HepG2 (cell line): ENCODE measurements at regions not wholly inside any gene's neighbourhood (a gene's known extent, or its start where the extent isn't known, plus 50 kb on each side); places are given as distances from the start of the nearest gene placed in this dataset.

ENCODE experiments used
- FOSL2 ChIP-seq: sonication (generic); formaldehyde crosslinking; IDR thresholded peaks from 2 replicates; pipeline ENCODE4 v1.4.0; 2020; ENCODE audit warnings: missing genetic modification reagents
- FOXA3 ChIP-seq: IDR thresholded peaks from 2 replicates; pipeline ENCODE4 v1.6.1; 2016; ENCODE audit warnings: missing genetic modification reagents, missing compliant biosample characterization
- GATA4 ChIP-seq: sonication (generic); IDR thresholded peaks from 2 replicates; pipeline ENCODE4 v1.6.1; 2016; ENCODE audit warnings: antibody characterized with exemption, low read depth, borderline replicate concordance
- IKZF4 ChIP-seq: sonication (generic); formaldehyde crosslinking; IDR thresholded peaks from 2 replicates; pipeline ENCODE4 v1.5.1; 2020; ENCODE audit warnings: borderline replicate concordance, mild to moderate bottlenecking, low read depth, missing genetic modification reagents; ENCODE audit errors: not compliant biosample characterization
- IRF2 ChIP-seq: IDR thresholded peaks from 2 replicates; pipeline ENCODE4 v1.6.1; 2018; ENCODE audit warnings: missing genetic modification reagents, missing compliant biosample characterization
- KLF11 ChIP-seq: IDR thresholded peaks from 2 replicates; pipeline ENCODE4 v1.6.1; 2016; ENCODE audit warnings: missing compliant biosample characterization
- KMT2A ChIP-seq: sonication (generic); formaldehyde crosslinking; IDR thresholded peaks from 2 replicates; pipeline ENCODE4 v1.4.0; 2020; ENCODE audit warnings: missing genetic modification reagents
- MTA1 ChIP-seq: sonication (generic); formaldehyde crosslinking; IDR thresholded peaks from 2 replicates; pipeline ENCODE4 v1.4.0; 2020; ENCODE audit warnings: missing genetic modification reagents, mild to moderate bottlenecking, borderline replicate concordance
- MTA3 ChIP-seq: sonication (generic); formaldehyde crosslinking; IDR thresholded peaks from 2 replicates; pipeline ENCODE4 v1.4.0; 2020; ENCODE audit warnings: missing genetic modification reagents
- SETDB1 ChIP-seq: sonication (generic); formaldehyde crosslinking; IDR thresholded peaks from 2 replicates; pipeline ENCODE4 v1.5.1; 2020; ENCODE audit warnings: missing genetic modification reagents, mild to moderate bottlenecking, borderline replicate concordance
- SOX13 ChIP-seq, 3 experiments: fragments of 450-650 bp in 1 of 3; sonication (generic) in 1 of 3; formaldehyde crosslinking in 1 of 3; IDR thresholded peaks in 2 of 3; conservative IDR thresholded peaks in 1 of 3; 2 replicates each; pipeline versions ENCODE4 v1.5.0 to v1.6.1; 2016 to 2020; ENCODE audit warnings: antibody characterized with exemption in 1 of 3, mild to moderate bottlenecking in 1 of 3, missing compliant biosample characterization in 1 of 3, missing genetic modification reagents in 1 of 3, moderate library complexity in 1 of 3
- SSRP1 ChIP-seq: IDR thresholded peaks from 2 replicates; pipeline ENCODE4 v1.6.1; 2016; ENCODE audit warnings: control low read depth
- ZFP62 ChIP-seq: sonication (generic); formaldehyde crosslinking; IDR thresholded peaks from 2 replicates; pipeline ENCODE4 v1.4.0; 2020; ENCODE audit warnings: missing genetic modification reagents
- ZMYM4 ChIP-seq: sonication (generic); formaldehyde crosslinking; IDR thresholded peaks from 2 replicates; pipeline ENCODE4 v1.8.1; 2023; ENCODE audit warnings: mild to moderate bottlenecking, missing genetic modification reagents
- ZNF225 ChIP-seq: sonication (generic); formaldehyde crosslinking; IDR thresholded peaks from 2 replicates; pipeline ENCODE4 v1.4.0; 2020; ENCODE audit warnings: mild to moderate bottlenecking, missing genetic modification reagents
- ZNF260 ChIP-seq: sonication (generic); formaldehyde crosslinking; IDR thresholded peaks from 2 replicates; pipeline ENCODE4 v1.4.0; 2020; ENCODE audit warnings: missing genetic modification reagents, low read depth, mild to moderate bottlenecking, borderline replicate concordance
- ZNF605 ChIP-seq: sonication (generic); formaldehyde crosslinking; IDR thresholded peaks from 2 replicates; pipeline ENCODE4 v1.8.0; 2022; ENCODE audit warnings: mild to moderate bottlenecking, missing genetic modification reagents
- TF ChIP-seq, protein P1 (sequence below): IDR thresholded peaks from 2 replicates; pipeline ENCODE4 v1.6.1; 2012; ENCODE audit warnings: inconsistent platforms
- TF ChIP-seq, protein P2 (sequence below): sonication (generic); formaldehyde crosslinking; IDR thresholded peaks from 2 replicates; pipeline ENCODE4 v1.4.0; 2020; ENCODE audit warnings: mild to moderate bottlenecking, missing genetic modification reagents
- TF ChIP-seq, protein P3 (sequence below): fragments of 450-650 bp; IDR thresholded peaks from 2 replicates; pipeline ENCODE4 v1.6.1; 2017
- TF ChIP-seq, protein P4 (sequence below): sonication (generic); formaldehyde crosslinking; conservative IDR thresholded peaks from 2 replicates; pipeline ENCODE4 v1.8.1; 2023; ENCODE audit warnings: missing genetic modification reagents
- TF ChIP-seq, protein P5 (sequence below): IDR thresholded peaks from 2 replicates; pipeline ENCODE4 v1.6.1; 2016; ENCODE audit warnings: low read depth, borderline replicate concordance

DNA sequence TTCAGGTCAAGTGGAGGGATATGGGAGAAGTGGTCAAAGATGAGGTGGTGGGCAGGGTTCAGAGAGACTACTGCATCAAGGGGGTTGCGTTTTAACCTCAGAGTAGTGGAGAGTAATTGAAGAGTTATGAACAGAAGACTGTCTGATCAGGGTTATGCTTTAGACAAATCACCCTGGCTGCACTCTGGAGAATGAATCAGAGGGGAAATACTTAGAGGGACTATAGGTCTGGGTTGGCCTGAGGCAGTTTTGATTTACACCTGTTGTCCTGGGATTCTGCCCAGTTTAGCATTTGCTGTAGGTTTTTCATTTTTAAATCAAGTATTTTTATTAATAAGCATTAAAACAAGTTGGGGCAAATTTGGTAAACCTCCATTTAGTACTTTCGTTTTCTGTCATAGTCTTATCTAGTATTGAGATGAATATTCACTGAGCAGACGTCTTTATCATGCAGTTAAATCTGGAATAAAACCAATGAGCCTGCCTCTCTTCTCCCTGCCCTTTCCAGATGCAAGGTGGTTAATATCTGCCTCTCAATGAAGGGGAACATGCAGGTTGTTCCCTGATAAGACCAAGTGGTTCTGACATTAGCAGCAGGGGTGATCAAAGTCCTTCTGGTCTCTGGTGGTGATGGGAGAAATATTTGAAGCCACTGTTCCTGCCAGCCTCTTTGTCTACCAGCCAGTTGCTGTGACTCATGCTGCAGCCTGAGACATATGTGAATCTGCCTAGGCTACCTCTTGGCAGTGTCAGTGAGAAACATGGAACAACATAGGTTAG lies 116.0 kb upstream of the RPS6KA3 start (continued):
- TF ChIP-seq SETDB1, result no peak
- TF ChIP-seq FOSL2 (CRISPR knock-in tag), result peak; percentile 92
- no peak for TF ChIP-seq IRF2 (CRISPR knock-in tag)
- TF ChIP-seq ZNF605 (CRISPR knock-in tag), result no peak
- TF ChIP-seq, protein P1, sequence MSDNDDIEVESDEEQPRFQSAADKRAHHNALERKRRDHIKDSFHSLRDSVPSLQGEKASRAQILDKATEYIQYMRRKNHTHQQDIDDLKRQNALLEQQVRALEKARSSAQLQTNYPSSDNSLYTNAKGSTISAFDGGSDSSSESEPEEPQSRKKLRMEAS, result peak; percentile 20; the same call in 1 of the 2 replicates
- TF ChIP-seq SOX13 (IDR thresholded peaks at IDR 0.05), result no peak
- TF ChIP-seq SOX13 (CRISPR knock-in tag; conservative IDR thresholded peaks at IDR 0.05 in 1 of 2, IDR thresholded peaks at IDR 0.05 in 1 of 2), result peak in 1 of 2 experiments; percentile 44; a peak in 1 of 4 replicates
- no peak for TF ChIP-seq ZNF260
- TF ChIP-seq ZFP62 (CRISPR knock-in tag), result no peak
- TF ChIP-seq, protein P2, sequence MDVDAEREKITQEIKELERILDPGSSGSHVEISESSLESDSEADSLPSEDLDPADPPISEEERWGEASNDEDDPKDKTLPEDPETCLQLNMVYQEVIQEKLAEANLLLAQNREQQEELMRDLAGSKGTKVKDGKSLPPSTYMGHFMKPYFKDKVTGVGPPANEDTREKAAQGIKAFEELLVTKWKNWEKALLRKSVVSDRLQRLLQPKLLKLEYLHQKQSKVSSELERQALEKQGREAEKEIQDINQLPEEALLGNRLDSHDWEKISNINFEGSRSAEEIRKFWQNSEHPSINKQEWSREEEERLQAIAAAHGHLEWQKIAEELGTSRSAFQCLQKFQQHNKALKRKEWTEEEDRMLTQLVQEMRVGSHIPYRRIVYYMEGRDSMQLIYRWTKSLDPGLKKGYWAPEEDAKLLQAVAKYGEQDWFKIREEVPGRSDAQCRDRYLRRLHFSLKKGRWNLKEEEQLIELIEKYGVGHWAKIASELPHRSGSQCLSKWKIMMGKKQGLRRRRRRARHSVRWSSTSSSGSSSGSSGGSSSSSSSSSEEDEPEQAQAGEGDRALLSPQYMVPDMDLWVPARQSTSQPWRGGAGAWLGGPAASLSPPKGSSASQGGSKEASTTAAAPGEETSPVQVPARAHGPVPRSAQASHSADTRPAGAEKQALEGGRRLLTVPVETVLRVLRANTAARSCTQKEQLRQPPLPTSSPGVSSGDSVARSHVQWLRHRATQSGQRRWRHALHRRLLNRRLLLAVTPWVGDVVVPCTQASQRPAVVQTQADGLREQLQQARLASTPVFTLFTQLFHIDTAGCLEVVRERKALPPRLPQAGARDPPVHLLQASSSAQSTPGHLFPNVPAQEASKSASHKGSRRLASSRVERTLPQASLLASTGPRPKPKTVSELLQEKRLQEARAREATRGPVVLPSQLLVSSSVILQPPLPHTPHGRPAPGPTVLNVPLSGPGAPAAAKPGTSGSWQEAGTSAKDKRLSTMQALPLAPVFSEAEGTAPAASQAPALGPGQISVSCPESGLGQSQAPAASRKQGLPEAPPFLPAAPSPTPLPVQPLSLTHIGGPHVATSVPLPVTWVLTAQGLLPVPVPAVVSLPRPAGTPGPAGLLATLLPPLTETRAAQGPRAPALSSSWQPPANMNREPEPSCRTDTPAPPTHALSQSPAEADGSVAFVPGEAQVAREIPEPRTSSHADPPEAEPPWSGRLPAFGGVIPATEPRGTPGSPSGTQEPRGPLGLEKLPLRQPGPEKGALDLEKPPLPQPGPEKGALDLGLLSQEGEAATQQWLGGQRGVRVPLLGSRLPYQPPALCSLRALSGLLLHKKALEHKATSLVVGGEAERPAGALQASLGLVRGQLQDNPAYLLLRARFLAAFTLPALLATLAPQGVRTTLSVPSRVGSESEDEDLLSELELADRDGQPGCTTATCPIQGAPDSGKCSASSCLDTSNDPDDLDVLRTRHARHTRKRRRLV, result no peak
- TF ChIP-seq KMT2A (CRISPR knock-in tag), result no peak
- TF ChIP-seq KLF11 (CRISPR knock-in tag), result no peak
- TF ChIP-seq, protein P3, sequence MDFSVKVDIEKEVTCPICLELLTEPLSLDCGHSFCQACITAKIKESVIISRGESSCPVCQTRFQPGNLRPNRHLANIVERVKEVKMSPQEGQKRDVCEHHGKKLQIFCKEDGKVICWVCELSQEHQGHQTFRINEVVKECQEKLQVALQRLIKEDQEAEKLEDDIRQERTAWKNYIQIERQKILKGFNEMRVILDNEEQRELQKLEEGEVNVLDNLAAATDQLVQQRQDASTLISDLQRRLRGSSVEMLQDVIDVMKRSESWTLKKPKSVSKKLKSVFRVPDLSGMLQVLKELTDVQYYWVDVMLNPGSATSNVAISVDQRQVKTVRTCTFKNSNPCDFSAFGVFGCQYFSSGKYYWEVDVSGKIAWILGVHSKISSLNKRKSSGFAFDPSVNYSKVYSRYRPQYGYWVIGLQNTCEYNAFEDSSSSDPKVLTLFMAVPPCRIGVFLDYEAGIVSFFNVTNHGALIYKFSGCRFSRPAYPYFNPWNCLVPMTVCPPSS, result no peak
- TF ChIP-seq MTA1 (CRISPR knock-in tag), result no peak
- TF ChIP-seq ZMYM4 (CRISPR knock-in tag), result peak; percentile 19; the same call in 1 of the 2 replicates
- TF ChIP-seq SSRP1 (CRISPR knock-in tag), result no peak
- TF ChIP-seq, protein P4, sequence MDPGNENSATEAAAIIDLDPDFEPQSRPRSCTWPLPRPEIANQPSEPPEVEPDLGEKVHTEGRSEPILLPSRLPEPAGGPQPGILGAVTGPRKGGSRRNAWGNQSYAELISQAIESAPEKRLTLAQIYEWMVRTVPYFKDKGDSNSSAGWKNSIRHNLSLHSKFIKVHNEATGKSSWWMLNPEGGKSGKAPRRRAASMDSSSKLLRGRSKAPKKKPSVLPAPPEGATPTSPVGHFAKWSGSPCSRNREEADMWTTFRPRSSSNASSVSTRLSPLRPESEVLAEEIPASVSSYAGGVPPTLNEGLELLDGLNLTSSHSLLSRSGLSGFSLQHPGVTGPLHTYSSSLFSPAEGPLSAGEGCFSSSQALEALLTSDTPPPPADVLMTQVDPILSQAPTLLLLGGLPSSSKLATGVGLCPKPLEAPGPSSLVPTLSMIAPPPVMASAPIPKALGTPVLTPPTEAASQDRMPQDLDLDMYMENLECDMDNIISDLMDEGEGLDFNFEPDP (CRISPR knock-in tag), result no peak
- no peak for TF ChIP-seq ZNF225 (CRISPR knock-in tag)
- TF ChIP-seq, protein P5, sequence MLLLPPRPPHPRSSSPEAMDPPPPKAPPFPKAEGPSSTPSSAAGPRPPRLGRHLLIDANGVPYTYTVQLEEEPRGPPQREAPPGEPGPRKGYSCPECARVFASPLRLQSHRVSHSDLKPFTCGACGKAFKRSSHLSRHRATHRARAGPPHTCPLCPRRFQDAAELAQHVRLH (CRISPR knock-in tag), result no peak
- no peak for TF ChIP-seq MTA3 (CRISPR knock-in tag)
- TF ChIP-seq IKZF4 (CRISPR knock-in tag), result no peak
- TF ChIP-seq FOXA3 (CRISPR knock-in tag), result 0 out of 2 replicates have a peak, but pooled peaks have one; percentile 21
- TF ChIP-seq GATA4, result no peak
